GM21786 (cell line): ENCODE measurements at regions not wholly inside any gene's neighbourhood (a gene's known extent, or its start where the extent isn't known, plus 50 kb on each side); places are given as distances from the start of the nearest gene placed in this dataset.
A peak's percentile ranks its signal among the peaks of the same experiment; 100 is the strongest.

Source experiments
- ATAC-seq: cut with Tn5 transposase; IDR thresholded peaks from one replicate; pipeline ENCODE4 v1.9.1; 2021; ENCODE audit not compliant: unreplicated experiment

GRCh38 chr13:73901324-73902068 lies 232.7 kb downstream of the KLF12 start:
- no peak for ATAC-seq

DNA sequence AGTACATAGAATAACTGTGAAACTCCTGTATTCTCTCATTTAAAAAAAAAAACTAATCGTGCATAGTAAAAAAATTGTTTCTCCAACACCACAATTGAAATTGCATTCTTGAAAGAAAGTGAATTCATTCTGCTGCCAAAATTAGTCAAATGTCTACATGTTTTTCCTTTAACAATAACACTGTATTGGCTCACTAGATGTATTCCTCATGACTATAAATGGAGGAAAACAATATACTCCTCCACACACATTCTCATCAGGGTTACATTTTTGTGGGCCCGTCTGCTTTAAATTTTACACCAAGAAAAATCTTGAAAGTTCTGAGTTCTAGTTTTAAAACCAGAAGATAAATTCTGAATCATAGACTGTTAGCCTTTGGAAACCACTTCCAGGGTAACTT lies 233.6 kb downstream of the KLF12 start:
- ATAC-seq = no peak

DNA sequence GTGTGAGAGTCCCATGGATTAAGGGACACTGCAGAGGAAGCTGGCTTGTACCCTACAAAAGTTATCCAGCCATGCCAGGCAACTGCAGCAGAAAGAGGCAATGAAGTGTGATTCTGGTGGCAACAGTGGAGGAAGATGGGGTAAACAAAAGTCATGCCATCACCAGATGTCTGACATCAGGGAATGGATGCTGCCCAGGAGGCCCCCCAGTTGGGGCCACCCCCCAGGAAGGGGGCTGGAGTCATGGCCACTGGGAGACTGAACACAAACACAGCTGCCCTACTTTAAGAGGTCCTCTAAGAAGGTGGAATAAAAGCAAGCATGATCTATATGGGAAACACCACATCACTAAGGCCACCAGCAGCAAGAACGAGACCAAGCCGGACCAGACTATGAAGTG lies 235.3 kb downstream of the KLF12 start:
- ATAC-seq = no peak

DNA sequence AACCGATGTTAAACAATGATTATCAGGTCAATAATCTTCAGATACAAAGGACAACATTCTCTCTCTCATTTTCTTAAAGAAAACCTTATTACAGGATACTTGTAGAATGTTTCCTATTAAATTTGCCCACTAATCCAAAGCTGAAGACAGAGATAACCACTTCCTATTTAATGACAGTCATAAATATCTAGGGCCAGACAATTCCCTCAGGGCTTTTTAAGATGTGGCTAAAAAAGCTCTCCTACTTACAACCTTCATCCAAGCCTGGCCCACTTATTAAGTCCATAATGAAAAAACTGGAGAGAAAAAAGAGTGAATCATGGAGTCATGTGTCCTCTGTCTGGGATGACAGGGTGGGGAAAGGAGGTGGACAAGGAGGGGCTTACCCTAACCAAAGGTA lies 235.9 kb downstream of the KLF12 start:
- ATAC-seq = no peak

GRCh38 chr13:73894995-73895571 lies 239.1 kb downstream of the KLF12 start:
- no peak for ATAC-seq

DNA sequence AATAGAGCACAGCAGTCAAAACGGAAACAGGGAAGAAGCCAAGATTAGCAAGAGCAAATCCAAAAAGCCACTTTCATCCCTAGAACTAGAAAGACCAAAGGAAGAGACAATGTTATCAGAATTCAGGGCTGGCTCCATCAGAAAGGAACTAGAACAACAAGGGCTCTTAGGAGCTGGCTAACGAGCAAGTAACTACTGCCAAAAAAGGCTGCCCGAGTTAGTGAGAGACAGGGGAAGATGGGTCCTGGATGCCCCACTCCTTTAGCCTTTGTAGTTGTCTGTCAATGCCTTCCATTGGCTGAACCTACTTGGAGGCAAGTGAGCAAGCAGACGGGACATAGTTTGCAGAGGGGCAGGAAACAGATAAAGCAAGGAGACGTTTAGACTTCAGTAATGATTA lies 240.4 kb downstream of the KLF12 start:
- no peak for ATAC-seq

DNA sequence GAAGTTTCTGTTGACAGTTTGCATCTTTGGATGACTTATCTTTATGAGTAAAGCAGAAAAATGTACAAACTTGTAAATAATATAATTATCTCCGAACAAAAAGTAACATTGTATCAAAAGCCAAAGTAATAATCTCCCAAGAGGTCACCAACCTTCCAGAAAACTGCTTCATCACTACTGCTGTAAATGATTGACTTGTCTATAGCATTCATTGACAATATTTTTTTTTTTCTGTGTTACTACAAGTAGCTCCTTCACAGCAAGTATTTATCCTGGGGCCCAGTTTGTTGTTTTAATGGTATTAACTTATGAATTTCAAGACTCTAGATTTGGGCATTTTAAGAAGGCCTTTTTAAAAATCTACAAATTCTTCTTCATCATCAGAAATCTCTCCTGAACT lies 242.4 kb downstream of the KLF12 start:
- no peak for ATAC-seq

GRCh38 chr13:73883162-73883561 lies 251.0 kb downstream of the KLF12 start:
- ATAC-seq = no peak

- ATAC-seq = no peak
Observed at GRCh38 chr13:73880365-73880764, 253.8 kb downstream of the KLF12 start.

- ATAC-seq = no peak
Observed at GRCh38 chr13:73879346-73880015, 254.7 kb downstream of the KLF12 start.

GRCh38 chr13:73877399-73877798 lies 256.8 kb downstream of the KLF12 start:
- no peak for ATAC-seq

GRCh38 chr13:73876323-73876722 lies 257.9 kb downstream of the KLF12 start:
- ATAC-seq = no peak

GRCh38 chr13:73873940-73874830 lies 260.0 kb downstream of the KLF12 start:
- peak; percentile 56 for ATAC-seq

DNA sequence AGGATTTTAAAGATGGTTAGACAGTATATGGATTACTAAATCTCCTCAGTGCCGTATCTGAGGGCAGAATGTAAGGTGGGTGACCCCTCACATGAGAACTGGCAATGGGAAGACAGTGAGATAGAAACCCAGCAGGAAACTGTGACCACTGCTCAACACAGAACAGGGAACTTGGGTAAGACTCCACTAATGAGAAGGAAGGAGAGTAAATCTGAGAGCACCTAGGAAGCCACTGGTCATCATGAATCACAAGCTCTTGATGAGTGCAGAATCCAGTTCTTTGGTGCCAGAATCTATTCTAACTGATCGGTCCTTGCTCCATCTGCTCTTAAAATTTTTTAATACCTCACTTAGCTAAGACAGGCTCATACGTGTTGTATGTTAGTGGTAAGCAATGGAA lies 261.8 kb downstream of the KLF12 start:
- ATAC-seq = no peak

DNA sequence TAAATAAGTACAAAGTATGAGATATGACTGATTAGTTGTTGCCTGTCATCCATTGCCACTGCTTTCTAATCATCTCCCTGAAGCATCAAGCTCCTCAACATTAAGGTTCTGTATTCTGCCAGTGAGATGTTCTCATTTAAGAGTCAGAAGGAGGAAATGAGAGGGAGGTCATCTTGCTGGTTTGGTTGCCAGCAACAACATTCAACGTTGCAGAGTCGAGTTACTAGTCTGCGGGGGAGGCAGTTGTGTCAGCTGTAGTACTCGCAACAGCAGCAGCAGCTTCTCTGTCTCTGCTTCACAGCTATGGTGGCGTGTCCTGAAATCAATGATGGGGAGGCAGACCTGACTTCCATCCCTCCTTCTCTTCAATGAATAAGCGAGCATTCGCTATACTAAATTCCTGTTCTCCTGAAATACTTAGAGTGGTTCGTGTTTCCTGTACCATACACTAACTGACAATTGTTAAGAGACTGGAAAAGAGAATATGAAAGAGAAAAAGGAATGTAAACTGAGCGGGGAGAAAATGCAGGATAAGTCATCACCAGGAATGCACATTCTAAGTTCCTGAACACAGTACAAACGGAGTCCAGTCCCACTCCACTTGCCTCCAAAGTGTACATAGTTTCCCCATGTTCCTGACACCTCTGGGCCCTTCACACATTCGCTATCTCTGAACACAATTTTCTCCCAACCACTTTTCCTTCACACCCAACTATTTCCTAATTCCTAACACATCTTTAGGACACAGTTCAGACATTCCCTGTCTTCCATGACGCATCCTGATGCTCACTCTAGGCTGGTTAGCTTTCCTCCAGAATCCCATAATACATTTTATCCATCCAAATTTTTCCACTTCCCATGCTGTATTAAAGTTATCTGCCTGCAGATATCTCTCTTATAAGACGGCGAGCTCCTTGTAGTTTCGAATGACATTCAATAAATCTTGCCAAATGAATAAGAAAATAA lies 263.0 kb downstream of the KLF12 start:
- ATAC-seq = no peak

- ATAC-seq = no peak
Observed at GRCh38 chr13:73870036-73870741, 264.0 kb downstream of the KLF12 start.

DNA sequence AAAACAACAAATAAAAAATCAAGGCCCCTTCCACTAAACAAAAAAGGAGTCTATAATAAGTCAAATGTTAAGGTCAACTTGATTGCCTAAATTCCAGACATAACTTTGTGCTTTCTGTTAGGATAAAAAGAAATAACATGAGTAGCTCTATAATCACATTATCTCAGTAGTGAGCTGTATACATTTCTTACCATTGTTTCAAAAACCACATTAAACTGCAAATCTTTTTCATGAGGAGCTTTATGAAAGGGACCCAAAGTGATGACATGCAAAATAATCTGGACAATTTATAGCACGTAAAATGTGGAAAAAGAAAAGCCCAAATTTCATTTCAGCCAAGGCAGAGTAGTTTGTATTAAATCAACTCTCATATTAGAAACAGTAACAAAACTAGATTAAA lies 269.2 kb downstream of the KLF12 start:
- no peak for ATAC-seq

DNA sequence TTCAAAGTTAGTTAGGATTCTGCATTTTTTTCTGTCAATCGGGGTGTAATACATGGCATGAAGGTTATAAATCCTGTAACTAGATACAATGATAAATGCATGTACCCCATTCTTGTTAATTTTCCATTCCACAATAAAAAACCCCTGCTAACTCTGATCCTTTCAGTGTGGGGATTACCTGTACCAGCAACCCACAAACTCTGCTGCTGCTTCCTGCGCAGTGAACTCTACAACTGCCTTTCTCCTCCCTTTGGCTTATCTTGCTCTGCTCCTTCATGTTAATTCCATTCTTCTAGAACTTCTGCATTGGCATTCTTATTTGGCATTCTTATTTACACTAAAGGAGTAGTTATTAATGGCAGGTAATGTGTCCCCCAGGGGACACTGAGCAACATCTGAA lies 273.1 kb downstream of the KLF12 start:
- no peak for ATAC-seq

- no peak for ATAC-seq
Observed at GRCh38 chr13:73860501-73860900, 273.7 kb downstream of the KLF12 start.

GRCh38 chr13:73859841-73860240 lies 274.4 kb downstream of the KLF12 start:
- no peak for ATAC-seq
